CD14-positive monocyte (primary cell): ENCODE measurements at regions not wholly inside any gene's neighbourhood (a gene's known extent, or its start where the extent isn't known, plus 50 kb on each side); places are given as distances from the start of the nearest gene placed in this dataset.

Experiments used
- DNase-seq, 3 donors: peaks; one replicate each; pipeline ENCODE4 v3.0.0-alpha.2; 2011 to 2022
- H2AFZ ChIP-seq: 2 replicates; pipeline ENCODE4 v1.6.0; 2012; ENCODE audit warnings: mild to moderate bottlenecking, low read depth, low read length, inconsistent platforms; ENCODE audit not compliant: insufficient read depth, poor library complexity, severe bottlenecking
- H3K27ac ChIP-seq, 2 donors: 1 replicate in 1 of 2; 2 replicates in 1 of 2; pipeline ENCODE4 v1.5.1; 2012 to 2013; ENCODE audit warnings: low read length in 2 of 2, control low read depth in 1 of 2, inconsistent platforms in 1 of 2, low read depth in 1 of 2, mild to moderate bottlenecking in 1 of 2
- H3K27me3 ChIP-seq, 2 donors: one replicate each; pipeline versions ENCODE4 v1.6.0 to v1.6.1; 2011 to 2013; ENCODE audit warnings: low read length in 2 of 2; ENCODE audit not compliant: control insufficient read depth in 2 of 2, insufficient read depth in 2 of 2
- H3K36me3 ChIP-seq, 2 donors: replicated peaks in 1 of 2; 1 replicate in 1 of 2; 2 replicates in 1 of 2; pipeline versions ENCODE4 v1.5.1 to v1.6.1; 2012 to 2013; ENCODE audit warnings: low read length in 2 of 2, control low read depth in 1 of 2, inconsistent platforms in 1 of 2, mild to moderate bottlenecking in 1 of 2; ENCODE audit not compliant: insufficient read depth in 2 of 2, control insufficient read depth in 1 of 2
- H3K4me1 ChIP-seq, 2 donors: 1 replicate in 1 of 2; 2 replicates in 1 of 2; pipeline versions ENCODE4 v1.5.1 to v1.6.1; 2012 to 2013; ENCODE audit warnings: low read length in 2 of 2, control low read depth in 1 of 2, inconsistent platforms in 1 of 2, mild to moderate bottlenecking in 1 of 2, moderate library complexity in 1 of 2; ENCODE audit not compliant: insufficient read depth in 2 of 2, control insufficient read depth in 1 of 2
- H3K4me2 ChIP-seq: replicated peaks from 2 replicates; pipeline ENCODE3; 2012; ENCODE audit warnings: low read length, moderate library complexity, mild to moderate bottlenecking; ENCODE audit not compliant: poor library complexity, severe bottlenecking; ENCODE audit errors: extremely low read depth
- H3K4me3 ChIP-seq, 3 experiments: fragments of 200-600 bp in 1 of 3; sonication (generic) in 1 of 3; replicated peaks in 1 of 3; 1 replicate in 2 of 3; 2 replicates in 1 of 3; pipeline ENCODE4 v1.5.1; 2011 to 2013; ENCODE audit warnings: low read length in 3 of 3, mild to moderate bottlenecking in 3 of 3, control low read depth in 2 of 3, low read depth in 2 of 3, inconsistent platforms in 1 of 3, moderate library complexity in 1 of 3
- H3K79me2 ChIP-seq: 2 replicates; pipeline ENCODE4 v1.6.0; 2012; ENCODE audit warnings: mild to moderate bottlenecking, control low read depth, inconsistent platforms, low read length, moderate library complexity; ENCODE audit not compliant: insufficient read depth
- H3K9ac ChIP-seq: 2 replicates; pipeline ENCODE4 v1.6.0; 2017; ENCODE audit warnings: low read length, mild to moderate bottlenecking; ENCODE audit not compliant: insufficient read depth, poor library complexity, severe bottlenecking
- H3K9me3 ChIP-seq, 2 donors: replicated peaks in 1 of 2; 1 replicate in 1 of 2; 2 replicates in 1 of 2; pipeline versions ENCODE4 v1.5.1 to v1.6.1; 2012 to 2013; ENCODE audit warnings: low read length in 2 of 2, control low read depth in 1 of 2; ENCODE audit not compliant: control insufficient read depth in 1 of 2, insufficient read depth in 1 of 2
- H4K20me1 ChIP-seq: 2 replicates; pipeline ENCODE4 v1.6.0; 2012; ENCODE audit warnings: mild to moderate bottlenecking, low read length, control low read depth, moderate library complexity; ENCODE audit not compliant: insufficient read depth
- H3K27ac Mint-ChIP-seq, 7 donors: one replicate each; pipeline ENCODE4 v1.8.0; 2020; ENCODE audit warnings: mild to moderate bottlenecking in 7 of 7, mixed read lengths in 7 of 7, moderate library complexity in 6 of 7, inconsistent platforms in 2 of 7
- H3K27me3 Mint-ChIP-seq, 3 donors: one replicate each; pipeline ENCODE4 v1.8.0; 2021 to 2022; ENCODE audit warnings: low read depth in 3 of 3, mild to moderate bottlenecking in 3 of 3, mixed read lengths in 3 of 3, moderate library complexity in 3 of 3, inconsistent platforms in 1 of 3
- H3K36me3 Mint-ChIP-seq, 2 donors: one replicate each; pipeline ENCODE4 v1.8.0; 2020; ENCODE audit warnings: mixed read lengths in 2 of 2, inconsistent platforms in 1 of 2, mild to moderate bottlenecking in 1 of 2
- H3K4me1 Mint-ChIP-seq: one replicate; pipeline ENCODE4 v1.8.0; 2020; ENCODE audit warnings: mild to moderate bottlenecking, mixed read lengths
- H3K4me3 Mint-ChIP-seq, 2 donors: one replicate each; pipeline ENCODE4 v1.8.0; 2020; ENCODE audit warnings: mild to moderate bottlenecking in 2 of 2, mixed read lengths in 2 of 2, moderate library complexity in 1 of 2
- H3K9me3 Mint-ChIP-seq, 7 donors: one replicate each; pipeline ENCODE4 v1.8.0; 2020 to 2022; ENCODE audit warnings: mixed read lengths in 7 of 7, mild to moderate bottlenecking in 6 of 7, moderate library complexity in 6 of 7, inconsistent platforms in 2 of 7
- CTCF ChIP-seq: fragments of 200-600 bp; IDR thresholded peaks from one replicate; pipeline ENCODE4 v1.8.0; 2022; ENCODE audit warnings: antibody characterized with exemption, mild to moderate bottlenecking
- WGBS: methylation state at CpG from one replicate; pipeline ENCODE4 v1.1.5; 2013; ENCODE audit warnings: missing lambda C conversion rate; ENCODE audit not compliant: insufficient coverage; 5-methylcytosine and 5-hydroxymethylcytosine counted together
- intact Hi-C, 2 donors: fragments of 100-400 bp; cut with micrococcal nuclease; formaldehyde crosslinking; loops; one replicate each; pipeline versions ENCODE4 v1.15.0 to v1.15.1; 2023

GRCh38 chr1:214831956-214832355, 229.0 kb downstream of the CENPF start:
- no peaks in the 10 kb centered on the region for H4K20me1 ChIP-seq
- no peak overlapping the region for H3K9ac ChIP-seq
- intact Hi-C loops, result no loop called here
- H3K4me2 ChIP-seq, result no peak overlapping the region
- no peak overlapping the region for H3K27ac ChIP-seq
- Mint-ChIP-seq H3K4me1 (no peaks in the 10 kb centered on the region), H3K27me3 (no peaks in the 10 kb centered on the region), H3K27ac (no peak overlapping the region), H3K9me3 (peaks cover 0 to 12% (median 0%) of the 10 kb centered on the region in 7 donors), H3K4me3 (no peak overlapping the region), H3K36me3 (no peaks in the 10 kb centered on the region)
- no peak overlapping the region for H3K4me3 ChIP-seq
- H3K79me2 ChIP-seq, result no peaks in the 10 kb centered on the region
- H3K9me3 ChIP-seq, result no peaks in the 10 kb centered on the region
- DNase-seq, result no peak
- no peaks in the 10 kb centered on the region for H3K36me3 ChIP-seq
- no peaks in the 10 kb centered on the region for H3K4me1 ChIP-seq
- H3K27me3 ChIP-seq, result no peaks in the 10 kb centered on the region
- no peak for TF ChIP-seq CTCF
- 96% methylated on average over 4 of the region's 5 CpGs for WGBS
- no peak overlapping the region for H2AFZ ChIP-seq

GRCh38 chr1:214833178-214833756, 230.3 kb downstream of the CENPF start:
- intact Hi-C loops, result no loop called here
- WGBS, result 100% methylated on average over 1 of the region's 2 CpGs
- peaks cover 0 to 12% (median 0%) of the 10 kb centered on the region in 7 donors for H3K9me3 Mint-ChIP-seq
- Histone ChIP-seq H4K20me1 (no peaks in the 10 kb centered on the region), H3K4me1 (no peaks in the 10 kb centered on the region), H3K27ac (no peak overlapping the region), H3K4me3 (no peak overlapping the region), H3K4me2 (no peak overlapping the region), H3K9me3 (no peaks in the 10 kb centered on the region), H3K79me2 (no peaks in the 10 kb centered on the region), H3K9ac (no peak overlapping the region), H3K36me3 (no peaks in the 10 kb centered on the region), H3K27me3 (no peaks in the 10 kb centered on the region), H2AFZ (no peak overlapping the region)
- H3K36me3 Mint-ChIP-seq, result no peaks in the 10 kb centered on the region
- no peak for DNase-seq
- H3K4me3 Mint-ChIP-seq, result no peak overlapping the region
- H3K27ac Mint-ChIP-seq, result no peak overlapping the region
- H3K27me3 Mint-ChIP-seq, result no peaks in the 10 kb centered on the region
- no peaks in the 10 kb centered on the region for H3K4me1 Mint-ChIP-seq
- no peak for TF ChIP-seq CTCF
